NK-92 treated with Interleukin-12 subunit alpha and Interleukin-12 subunit beta, amount 100 ng/mL, for 24 hours (cell line): ENCODE measurements at regions not wholly inside any gene's neighbourhood (a gene's known extent, or its start where the extent isn't known, plus 50 kb on each side); places are given as distances from the start of the nearest gene placed in this dataset.
"Not testable (repeated sequence)": the region's sequence is repeated elsewhere in the genome, so short reads cannot be mapped to it uniquely, and the experiment has no call there.

Experiments used
- DNase-seq: peaks from one replicate; lab custom pipeline; 2025; lab: John Stamatoyannopoulos, UW

DNA sequence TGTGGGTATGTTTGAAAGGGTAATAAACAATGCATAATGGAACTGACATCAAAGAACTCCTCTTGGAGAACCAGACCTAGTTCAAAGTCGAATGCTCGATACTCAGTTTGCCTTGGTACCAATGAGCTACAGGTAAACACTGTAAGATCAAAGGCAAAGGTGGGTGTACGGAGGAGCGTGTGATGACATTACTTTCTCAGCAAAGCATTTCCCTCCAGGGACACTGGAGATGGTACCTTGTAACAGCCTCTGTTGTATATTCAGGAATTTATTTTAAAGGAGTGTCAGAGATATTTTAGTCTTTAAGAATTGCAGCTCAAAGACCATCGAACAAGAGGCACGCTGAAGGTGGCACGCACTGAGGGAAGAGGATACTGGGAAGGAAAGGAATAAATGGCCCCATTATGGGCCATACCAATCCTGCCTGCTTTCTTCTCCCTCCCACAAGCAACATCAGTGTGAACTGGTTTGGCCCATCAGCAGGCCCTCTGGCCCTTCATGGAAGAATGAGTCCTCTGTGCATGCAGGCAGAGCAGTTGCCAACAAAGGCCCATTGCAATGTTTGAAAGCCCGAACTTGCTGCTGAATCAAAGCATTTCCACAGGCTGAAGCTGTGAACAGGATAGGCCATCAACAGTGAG is 410.2 kb downstream of the ACTL7B start:
- DNase-seq, result no peak

DNA sequence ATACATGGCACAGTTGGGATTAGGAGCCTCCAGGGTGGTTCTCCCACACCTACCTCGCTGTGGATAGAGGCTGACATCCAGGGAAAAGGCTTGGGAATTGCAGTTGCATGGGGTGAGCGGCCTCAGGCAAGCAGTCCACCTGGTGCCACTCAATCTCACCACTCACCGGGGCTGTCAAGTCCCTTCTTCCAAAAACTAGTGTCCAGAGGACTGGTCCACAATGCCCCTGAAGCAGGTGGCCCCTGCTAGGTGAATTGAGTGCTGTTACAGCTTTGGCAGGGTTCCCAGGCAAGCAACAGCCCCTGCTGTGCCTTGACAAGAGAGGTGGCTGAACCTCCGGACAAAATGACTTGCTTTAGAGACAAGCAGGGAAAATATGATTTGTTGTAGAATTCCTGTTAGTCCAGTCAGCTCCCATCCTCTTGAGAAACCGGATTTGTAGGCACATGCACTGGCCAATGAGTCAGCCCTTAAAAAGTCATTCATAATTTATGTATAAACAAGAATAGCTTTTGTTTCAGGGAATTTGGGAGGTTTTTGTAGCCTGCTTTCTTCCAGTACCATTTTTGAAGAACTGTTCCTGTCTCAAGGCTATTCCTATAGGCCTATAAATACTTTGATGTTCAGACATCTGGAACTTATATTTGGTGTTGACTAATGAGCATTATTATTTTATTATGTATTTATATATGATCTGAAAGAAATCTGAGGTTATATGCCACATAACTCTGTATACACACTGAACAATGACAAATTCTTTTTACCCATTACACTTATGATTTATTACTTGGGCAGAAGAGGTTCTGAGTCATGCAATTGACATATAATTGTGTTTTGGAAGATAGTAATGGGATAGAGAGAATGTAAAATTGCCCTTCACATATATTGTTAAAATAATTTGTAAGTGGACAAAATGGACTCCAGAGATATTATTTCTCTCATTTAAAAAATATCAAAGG is 411.1 kb downstream of the ACTL7B start:
- no peak for DNase-seq

DNA sequence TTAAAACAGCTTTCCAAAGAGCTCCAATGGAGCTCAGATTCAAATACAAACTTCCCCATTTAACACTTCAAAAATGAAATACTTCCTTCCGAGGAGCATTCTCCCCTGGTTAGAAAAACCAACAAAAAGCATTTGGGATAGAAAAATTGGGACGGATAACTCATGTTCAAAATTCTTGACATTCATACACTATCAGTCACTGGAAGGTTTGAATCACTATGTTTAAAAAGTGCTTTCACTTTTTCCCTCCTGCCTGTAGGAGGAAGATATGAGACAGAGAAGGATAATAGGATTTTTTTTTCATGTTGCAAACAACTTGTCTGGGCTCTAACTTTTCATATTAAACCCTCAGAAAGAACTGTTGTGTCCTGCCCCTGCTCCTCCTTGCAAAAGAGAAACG is 412.0 kb downstream of the ACTL7B start:
- no peak for DNase-seq

DNA sequence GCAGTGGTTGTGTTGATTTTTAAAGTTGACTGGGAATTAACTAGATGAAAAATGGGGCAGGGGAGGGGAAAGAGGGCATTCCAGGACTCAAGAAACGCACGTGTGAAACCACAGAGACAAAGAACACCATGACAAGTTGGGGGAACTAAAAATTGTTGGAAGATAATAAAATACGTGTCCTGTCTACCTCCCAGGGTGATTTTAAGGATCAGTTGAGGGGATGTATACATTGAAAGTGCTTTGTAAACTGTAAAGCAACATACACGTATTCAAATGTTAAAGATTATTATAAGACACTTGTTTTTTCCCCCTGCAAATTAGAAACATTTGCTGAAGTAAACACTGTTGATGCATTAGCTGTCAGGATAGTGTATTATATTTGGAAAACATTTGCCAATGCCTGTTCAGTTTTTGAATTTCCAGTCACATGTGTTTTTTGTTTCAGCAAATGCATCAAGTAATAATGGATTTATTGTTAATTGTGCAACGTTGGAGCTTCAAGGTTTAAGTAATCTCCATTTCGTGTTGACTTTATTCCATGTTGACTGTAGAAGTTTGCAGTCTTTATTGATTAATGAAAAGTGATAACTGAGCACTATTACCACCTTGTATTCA is 412.7 kb downstream of the ACTL7B start:
- no peak for DNase-seq

DNA sequence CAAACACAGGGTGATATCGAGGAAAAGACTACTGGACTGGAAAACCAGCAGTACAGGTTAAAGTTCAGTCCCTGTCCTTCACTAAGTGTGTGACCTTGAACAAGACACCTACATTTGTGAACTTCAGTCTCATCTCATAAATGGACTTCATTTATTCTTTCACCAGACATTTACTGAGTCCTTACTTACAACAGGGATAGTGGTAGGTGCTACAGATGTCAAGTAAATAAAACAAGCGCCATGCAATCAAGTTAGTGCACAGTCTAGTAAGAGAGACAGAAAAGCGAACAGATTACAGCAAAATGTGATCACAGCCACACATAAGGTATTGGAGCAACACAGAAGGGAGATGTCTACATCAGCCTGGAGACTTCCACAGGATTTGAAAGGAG is 413.2 kb downstream of the ACTL7B start:
- DNase-seq, result no peak

DNA sequence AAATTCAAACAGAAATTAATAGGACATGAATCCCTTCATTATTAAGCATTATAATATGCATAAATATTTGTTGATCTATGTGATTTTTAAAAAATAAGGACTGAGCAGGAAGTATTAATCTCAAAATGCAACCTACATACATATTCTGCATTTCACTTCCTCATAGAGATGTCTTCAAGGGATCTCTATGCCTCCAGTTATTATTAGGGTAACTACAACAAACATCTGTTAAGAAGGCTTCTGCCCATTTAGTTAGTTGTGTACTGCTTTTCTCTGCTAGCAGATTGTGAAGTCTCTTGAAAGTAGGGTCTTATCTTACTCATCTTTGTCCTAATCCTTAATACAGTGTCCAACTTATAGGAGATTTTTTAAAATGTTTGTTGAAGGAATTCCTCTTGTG is 414.1 kb downstream of the ACTL7B start:
- no peak for DNase-seq

DNA sequence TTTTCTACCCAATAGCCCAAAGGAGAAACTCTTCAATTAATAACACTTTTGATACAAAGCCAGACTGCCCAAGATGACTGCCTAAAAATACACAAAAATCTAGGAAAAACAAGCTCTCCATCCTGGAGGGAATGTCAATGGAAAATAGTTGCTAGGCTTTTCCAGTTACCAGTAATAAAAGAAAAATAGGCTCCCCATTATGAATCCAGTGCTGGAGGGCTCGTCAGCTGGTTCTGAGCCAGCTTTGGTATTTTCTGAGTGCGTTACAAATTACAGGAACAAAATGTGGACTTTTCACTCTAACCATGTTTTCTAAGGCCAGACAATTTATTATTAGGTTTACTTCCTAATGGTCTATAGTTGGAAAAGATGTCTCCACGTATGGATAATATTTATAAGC is 414.5 kb downstream of the ACTL7B start:
- DNase-seq, result no peak

DNA sequence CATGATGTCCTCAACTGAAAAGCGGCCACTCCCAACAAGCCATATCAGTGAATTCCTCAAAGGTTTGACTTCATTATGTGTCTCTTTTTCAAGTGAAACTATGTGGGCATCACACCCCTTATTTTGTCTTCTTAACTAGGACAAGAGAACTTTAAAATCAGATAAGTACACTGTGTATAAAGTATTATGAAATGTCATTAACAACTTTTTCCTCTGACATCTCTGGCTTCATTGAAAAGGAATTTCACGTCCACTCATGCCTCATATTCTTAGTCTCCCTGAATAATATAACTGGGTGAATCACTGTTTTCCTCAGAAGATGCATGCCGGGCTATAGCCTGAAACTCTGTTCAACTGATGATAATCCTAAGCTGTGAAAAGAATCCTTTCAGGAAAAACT is 415.8 kb downstream of the ACTL7B start:
- no peak for DNase-seq

DNA sequence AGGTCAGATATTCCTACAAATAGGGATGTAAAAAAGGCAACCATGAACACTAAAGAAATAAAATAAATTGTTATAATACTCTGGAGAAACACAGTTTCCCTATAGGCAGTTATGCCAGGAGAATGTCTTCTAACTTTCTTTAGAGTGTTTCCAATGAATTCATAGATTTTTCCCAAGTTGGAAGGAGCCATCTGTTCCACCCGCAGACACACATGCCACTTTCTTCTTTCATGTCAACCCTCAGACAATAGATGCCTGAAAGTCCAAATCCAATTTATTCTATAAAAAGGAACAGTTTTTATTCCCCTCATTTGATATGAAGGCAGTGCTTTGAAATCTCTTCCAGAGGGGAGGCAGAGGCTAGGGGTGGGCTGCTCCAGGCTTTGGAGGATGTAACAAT is 418.1 kb downstream of the ACTL7B start:
- no peak for DNase-seq

DNA sequence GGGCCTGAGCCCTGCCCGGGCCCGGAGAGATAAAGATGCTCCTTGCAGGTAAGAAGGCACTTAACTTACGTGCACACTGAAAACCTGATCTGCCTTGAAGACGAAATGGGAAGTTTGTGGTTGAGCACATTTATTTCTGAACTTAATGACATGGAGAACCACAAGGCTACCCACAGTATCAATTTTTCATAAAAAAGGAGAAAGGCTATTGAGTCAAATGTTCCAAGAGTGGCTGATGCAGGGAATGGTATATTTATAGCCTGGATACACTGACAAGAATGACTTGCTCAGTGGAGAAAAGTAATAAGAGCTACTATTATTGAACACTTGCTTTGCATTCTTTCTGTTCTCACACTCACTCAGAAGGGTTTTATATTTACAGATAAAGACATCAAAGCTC is 419.3 kb downstream of the ACTL7B start:
- DNase-seq, result no peak

DNA sequence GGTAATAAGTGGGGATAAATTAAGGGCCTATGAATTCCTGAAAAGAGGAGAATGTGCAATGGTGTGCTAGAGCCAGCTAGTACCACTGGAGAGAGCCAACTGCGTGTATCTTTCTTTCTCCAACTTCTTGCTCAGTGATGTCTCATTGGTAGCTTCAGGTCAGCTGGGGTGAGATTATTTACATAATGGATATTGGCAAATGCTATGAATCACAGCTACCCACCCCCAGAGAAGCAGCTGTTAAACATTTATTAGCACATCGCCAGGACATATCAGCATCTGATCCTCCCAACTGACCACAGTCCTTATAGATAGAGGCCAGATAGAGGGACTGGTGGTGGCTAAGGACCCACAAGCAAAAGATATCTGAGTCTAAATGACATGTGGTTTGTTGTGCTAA is 421.3 kb downstream of the ACTL7B start:
- no peak for DNase-seq

DNA sequence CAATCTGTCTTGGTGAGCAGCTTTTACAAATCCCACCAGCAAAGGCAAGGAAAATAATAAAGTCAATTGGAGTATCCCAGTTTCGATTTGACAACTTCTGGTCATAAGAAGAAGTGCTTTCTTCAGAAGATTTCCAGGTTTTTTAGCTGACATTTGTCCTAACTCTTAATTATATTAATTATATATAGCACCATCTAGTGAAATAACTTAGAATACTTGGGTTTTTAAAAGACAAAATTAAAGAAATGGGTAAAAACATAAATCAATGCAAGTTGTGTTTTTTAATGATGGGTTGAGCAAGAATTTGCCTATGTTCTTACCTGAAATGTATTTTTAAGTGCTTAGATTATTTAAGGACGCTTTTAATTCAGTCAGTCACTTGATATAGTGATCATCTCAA is 421.8 kb downstream of the ACTL7B start:
- DNase-seq, result no peak

DNA sequence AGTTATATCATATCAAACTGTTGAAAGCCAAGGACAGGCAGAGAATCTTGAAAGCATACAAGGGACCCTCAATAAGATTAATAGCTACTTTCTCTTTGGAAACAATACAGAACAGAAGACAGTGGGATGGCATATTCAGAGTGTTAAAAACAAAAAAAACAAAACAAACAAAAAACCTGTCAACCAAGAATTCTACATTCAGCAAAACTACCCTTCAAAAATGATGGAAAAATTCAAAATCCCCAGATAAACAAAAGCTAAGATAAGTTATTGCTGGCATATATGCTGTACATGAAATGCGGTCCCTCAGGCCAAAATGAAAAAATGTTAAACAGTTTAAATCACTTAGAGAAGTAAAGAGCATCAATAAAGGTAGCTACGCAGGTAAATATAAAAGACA is 425.1 kb downstream of the ACTL7B start:
- no peak for DNase-seq

DNA sequence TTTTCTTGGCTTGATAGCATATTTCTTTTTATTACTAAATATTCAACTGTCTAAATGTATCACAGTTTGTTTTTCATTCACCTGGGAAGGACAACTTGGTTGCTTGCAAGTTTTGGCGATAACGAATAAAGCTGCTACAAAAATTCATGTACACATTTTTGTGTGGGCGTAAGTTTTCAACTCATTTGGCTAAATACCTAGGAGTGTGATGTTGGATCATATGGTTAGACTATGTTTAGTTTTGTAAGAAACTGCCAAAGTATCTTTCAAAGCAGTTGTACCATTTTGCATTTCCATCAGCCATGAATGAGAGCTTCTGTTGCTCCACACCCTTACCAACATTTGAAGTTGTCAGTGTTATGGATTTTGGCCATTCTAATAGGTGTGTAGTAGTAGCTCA is 428.0 kb downstream of the ACTL7B start:
- DNase-seq, result no peak

DNA sequence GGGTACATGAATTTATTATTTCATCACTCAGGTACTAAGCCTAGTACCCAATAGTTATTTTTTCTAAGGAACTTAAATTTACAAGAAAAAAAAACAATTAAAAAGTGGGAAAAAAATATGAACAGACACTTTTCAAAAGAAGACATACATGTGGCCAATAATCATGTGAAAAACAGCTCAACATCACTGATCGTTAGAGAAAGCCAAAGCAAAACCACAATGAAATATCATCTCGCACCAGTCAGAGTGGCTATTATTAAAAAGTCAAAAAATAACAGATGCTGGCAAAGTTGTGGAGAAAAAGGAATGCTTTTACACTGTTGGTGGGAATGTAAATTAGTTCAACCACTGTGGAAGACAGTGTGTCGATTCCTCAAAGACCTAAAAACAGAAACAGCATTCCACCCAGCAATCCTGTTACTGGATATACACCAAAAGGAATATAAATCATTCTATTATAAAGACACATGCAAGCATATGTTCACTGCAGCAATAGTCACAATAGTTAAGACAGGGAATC is 429.3 kb downstream of the ACTL7B start:
- DNase-seq, result not testable (repeated sequence)

DNA sequence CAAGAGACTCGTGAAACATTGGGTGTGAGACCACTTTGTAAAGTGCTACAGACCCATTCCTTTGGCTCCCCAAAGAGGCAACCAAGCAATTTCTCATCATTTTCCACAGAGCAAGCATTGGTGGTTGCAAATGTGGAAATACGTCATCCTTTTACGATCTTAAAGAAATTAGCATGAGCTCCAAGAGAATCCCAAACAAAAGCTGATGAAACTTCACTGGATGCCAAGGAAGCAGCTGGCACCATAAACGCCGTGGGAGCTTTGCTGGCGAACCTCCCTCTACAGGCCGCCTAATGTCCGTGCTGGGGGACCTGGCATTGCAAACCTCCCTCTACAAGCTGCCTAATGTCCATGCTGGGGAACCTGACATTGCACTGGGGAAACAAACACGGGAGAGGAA is 432.4 kb downstream of the ACTL7B start:
- DNase-seq, result no peak

DNA sequence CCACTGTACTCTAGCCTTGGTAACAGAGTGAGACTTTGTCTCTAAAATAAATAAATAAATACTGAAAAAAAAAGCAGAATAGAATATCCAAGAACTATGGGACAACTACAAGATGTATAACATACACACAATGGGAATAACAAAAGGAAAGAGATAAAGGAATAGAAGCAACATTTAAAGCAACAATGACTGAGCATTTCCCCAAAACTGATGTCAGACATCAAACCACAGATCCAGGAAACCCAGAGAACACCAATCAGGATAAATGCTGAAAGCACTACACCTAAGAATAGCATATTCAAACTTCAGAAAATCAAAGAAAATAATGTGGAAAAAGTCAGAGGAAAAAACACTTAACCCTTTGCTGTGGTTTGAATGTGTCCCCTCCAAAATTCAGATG is 436.4 kb downstream of the ACTL7B start:
- no peak for DNase-seq

DNA sequence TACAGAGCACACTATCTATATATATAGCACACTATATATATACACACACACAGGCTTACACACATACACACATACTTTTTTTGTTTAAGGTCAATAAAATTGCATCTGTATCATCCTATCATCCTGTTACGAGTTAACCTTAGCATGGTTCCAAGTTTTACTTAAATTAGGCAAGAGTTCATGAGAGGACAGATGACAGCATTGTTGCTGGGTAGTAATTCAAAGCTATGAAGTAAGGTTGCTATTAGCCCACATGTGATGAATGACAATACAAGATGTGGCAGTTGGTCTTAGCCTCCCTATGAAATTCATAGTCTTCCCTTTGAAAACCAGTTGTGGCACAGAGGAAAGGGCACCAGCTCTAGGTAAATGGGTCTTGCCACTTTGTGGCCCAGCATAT is 438.1 kb downstream of the ACTL7B start:
- DNase-seq, result no peak

DNA sequence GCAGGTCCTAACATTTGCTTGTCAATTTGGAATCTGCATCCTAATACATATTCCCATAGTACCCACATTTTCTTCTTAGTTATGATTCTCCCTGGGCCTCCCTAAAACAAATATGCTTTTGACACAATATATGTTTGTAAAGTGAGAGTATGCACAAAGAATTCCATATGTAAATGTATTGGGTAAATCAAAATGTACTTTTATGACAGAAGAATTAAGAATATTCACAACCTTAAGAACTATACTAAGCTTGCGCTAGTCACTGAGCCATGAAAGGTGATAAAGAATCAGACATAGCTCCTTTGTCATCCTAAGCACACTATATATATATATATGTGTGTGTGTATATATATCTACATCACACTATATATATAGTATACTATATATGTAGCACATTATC is 438.5 kb downstream of the ACTL7B start:
- DNase-seq, result no peak

DNA sequence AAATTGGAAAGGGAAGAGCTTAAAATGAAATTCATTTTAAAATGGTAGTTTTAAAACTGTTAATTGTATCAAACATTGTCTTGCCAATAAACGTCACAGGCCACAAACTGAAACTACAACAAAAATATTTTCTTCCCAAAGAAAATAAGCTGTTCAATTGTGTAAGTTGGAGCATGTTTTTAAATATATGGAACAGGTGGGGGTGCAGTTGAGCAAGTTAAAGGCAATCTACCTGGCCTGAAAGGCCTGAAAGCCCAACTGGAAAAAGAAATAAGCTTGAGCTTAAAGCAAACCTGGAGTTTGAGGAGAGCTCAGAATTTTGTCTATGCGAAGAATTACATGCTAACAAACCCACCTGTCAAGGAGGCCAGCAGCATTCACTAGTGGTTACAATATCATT is 439.5 kb downstream of the ACTL7B start:
- DNase-seq, result no peak

DNA sequence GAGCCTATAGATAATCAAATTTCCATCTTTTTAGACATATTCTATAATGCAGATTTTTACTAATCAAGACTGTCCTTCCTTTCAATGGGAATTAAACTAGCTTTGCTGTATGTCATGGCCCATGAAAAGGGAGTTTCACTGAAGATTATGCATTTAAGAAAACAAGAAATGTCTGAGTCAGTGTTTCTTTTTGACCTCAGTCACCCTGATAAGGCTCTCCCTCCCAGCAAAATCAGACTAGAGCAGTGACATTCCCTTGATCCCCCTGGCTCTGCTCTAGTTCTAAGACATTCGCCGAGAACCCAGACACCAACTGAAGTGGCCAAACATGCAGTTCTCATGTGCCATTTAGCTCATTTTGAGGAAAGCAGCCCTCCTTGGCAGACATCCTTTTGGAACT is 442.0 kb downstream of the ACTL7B start:
- DNase-seq, result no peak

DNA sequence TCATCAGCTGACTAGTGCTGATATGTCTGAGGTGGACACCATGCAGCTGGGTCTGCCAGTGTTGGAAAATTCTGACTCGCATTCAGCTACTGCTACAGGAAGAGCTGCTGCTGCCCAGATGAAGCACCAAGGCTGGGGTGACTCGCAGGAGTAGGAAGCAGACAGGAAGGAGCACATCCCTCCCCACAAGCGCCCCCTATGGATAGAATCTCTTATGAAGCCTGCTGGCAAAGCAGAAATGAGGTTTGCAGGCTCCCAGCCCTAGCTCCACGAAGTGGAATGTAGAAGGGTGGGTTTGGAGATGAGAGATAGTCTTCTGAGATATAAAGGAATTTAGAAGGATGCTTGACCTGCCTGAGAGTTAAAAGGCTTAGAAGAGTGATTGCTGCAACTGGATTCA is 443.0 kb downstream of the ACTL7B start:
- DNase-seq, result no peak

DNA sequence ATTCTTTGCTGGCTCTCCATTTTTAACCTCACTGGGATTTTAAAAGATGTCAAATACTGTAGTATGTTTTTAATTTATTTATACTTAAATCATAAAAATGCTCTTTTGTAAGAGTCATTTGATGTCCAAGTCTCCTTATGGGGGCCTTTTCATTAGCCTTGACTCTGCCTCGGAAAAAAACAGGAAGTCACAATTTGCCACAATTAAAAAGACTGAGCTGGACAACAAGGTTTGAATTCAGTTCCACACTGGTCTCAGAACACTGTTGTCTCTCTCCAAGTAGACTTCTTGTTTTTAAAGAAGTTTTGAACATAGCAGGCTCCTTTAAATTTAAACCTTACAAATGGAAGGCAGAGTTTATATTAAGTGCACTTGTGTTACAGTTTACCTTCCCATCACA is 444.2 kb downstream of the ACTL7B start:
- DNase-seq, result no peak
